ENCODE measurements at regions not wholly inside any gene's neighbourhood (a gene's known extent, or its start where the extent isn't known, plus 50 kb on each side); places are given as distances from the start of the nearest gene placed in this dataset.

GRCh38 chr11:25886036-25886435, 445.9 kb upstream of the ANO3 start:
- no peak for DNase-seq (ENCODE audit: low spot score)

- no peak for DNase-seq (ENCODE audit: low spot score)
These were observed 441.2 kb upstream of the ANO3 start for GRCh38 chr11:25890626-25891260.

GRCh38 chr11:25891960-25892359, 440.0 kb upstream of the ANO3 start:
- DNase-seq (ENCODE audit: low spot score) = no peak

- DNase-seq (ENCODE audit: low spot score) = no peak
These were observed 432.2 kb upstream of the ANO3 start for GRCh38 chr11:25899617-25900160.

- DNase-seq (ENCODE audit: low spot score) = no peak
These were observed 431.1 kb upstream of the ANO3 start for GRCh38 chr11:25900814-25901213.

GRCh38 chr11:25901415-25901814, 430.5 kb upstream of the ANO3 start:
- no peak for DNase-seq (ENCODE audit: low spot score)

GRCh38 chr11:25902476-25902875, 429.5 kb upstream of the ANO3 start:
- DNase-seq (ENCODE audit: low spot score) = no peak

GRCh38 chr11:25908726-25909125, 423.2 kb upstream of the ANO3 start:
- no peak for DNase-seq (ENCODE audit: low spot score)

GRCh38 chr11:25910086-25910485, 421.8 kb upstream of the ANO3 start:
- DNase-seq (ENCODE audit: low spot score) = no peak

- no peak for DNase-seq (ENCODE audit: low spot score)
These were observed 411.6 kb upstream of the ANO3 start for GRCh38 chr11:25920356-25920755.

GRCh38 chr11:25924586-25924985, 407.3 kb upstream of the ANO3 start:
- DNase-seq (ENCODE audit: low spot score) = no peak

- DNase-seq (ENCODE audit: low spot score) = no peak
These were observed 406.6 kb upstream of the ANO3 start for GRCh38 chr11:25925359-25925758.

- no peak for DNase-seq (ENCODE audit: low spot score)
These were observed 404.4 kb upstream of the ANO3 start for GRCh38 chr11:25927411-25927953.

- DNase-seq (ENCODE audit: low spot score) = no peak
These were observed 403.9 kb upstream of the ANO3 start for GRCh38 chr11:25928076-25928475.

- no peak for DNase-seq (ENCODE audit: low spot score)
These were observed 393.0 kb upstream of the ANO3 start for GRCh38 chr11:25938952-25939351.

- no peak for DNase-seq (ENCODE audit: low spot score)
These were observed 392.2 kb upstream of the ANO3 start for GRCh38 chr11:25939691-25940090.

GRCh38 chr11:25941353-25941752, 390.6 kb upstream of the ANO3 start:
- DNase-seq (ENCODE audit: low spot score) = no peak

- DNase-seq (ENCODE audit: low spot score) = no peak
These were observed 388.9 kb upstream of the ANO3 start for GRCh38 chr11:25943031-25943430.

- DNase-seq (ENCODE audit: low spot score) = no peak
These were observed 387.9 kb upstream of the ANO3 start for GRCh38 chr11:25943777-25944661.

- no peak for DNase-seq (ENCODE audit: low spot score)
These were observed 382.0 kb upstream of the ANO3 start for GRCh38 chr11:25949918-25950317.

- DNase-seq (ENCODE audit: low spot score) = no peak
These were observed 378.9 kb upstream of the ANO3 start for GRCh38 chr11:25953006-25953405.

- DNase-seq (ENCODE audit: low spot score) = no peak
These were observed 373.9 kb upstream of the ANO3 start for GRCh38 chr11:25958045-25958444.

GRCh38 chr11:25961539-25961938, 370.4 kb upstream of the ANO3 start:
- no peak for DNase-seq (ENCODE audit: low spot score)
